ENCODE measurements at regions not wholly inside any gene's neighbourhood (a gene's known extent, or its start where the extent isn't known, plus 50 kb on each side); places are given as distances from the start of the nearest gene placed in this dataset.

DNA sequence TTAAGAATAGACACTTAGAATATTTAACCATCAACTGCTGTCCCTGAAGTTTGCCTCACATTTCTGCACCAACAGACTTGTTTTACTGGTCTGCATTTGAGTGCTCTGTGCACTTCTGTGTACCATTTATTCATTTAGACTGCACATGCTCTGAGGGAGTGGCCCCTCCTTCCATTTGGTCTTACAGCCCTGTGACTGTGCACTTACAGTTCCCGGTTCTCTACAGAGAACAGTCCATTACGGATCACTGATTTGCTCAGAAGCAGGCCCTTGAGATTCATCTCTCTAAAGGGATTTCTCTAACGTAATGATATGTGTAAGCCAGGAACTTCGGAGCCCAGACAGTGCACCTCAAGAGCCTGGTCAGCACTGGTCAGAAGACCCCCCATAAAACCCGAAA, 247.3 kb upstream of the BLID start:
- TF ChIP-seq CTCF (IDR thresholded peaks at IDR 0.05): no peak
- TF ChIP-seq POLR2A (IDR thresholded peaks at IDR 0.05): no peak
